ENCODE measurements at regions not wholly inside any gene's neighbourhood (a gene's known extent, or its start where the extent isn't known, plus 50 kb on each side); places are given as distances from the start of the nearest gene placed in this dataset.

- H3K4me3 ChIP-seq, result no peak overlapping the region
- H3K27ac ChIP-seq, result no peak overlapping the region
Observed at GRCh38 chr6:82612475-82613039, 248.9 kb downstream of the TPBG start.

GRCh38 chr6:82614518-82614917 lies 250.9 kb downstream of the TPBG start:
- DNase-seq, result no peak
- no peak for TF ChIP-seq CTCF (IDR thresholded peaks at IDR 0.05)
- Histone ChIP-seq H3K4me1 (no peaks in the 10 kb centered on the region), H3K27me3 (no peaks in the 10 kb centered on the region), H3K36me3 (no peaks in the 10 kb centered on the region), H3K4me3 (no peak overlapping the region), H3K9me3 (no peaks in the 10 kb centered on the region), H3K27ac (no peak overlapping the region)
- intact Hi-C loops (cut with DNase I; ENCODE audit: low total_unique reads), result no loop called here

More at GRCh38 chr6:82612475-82613039, 248.9 kb downstream of the TPBG start:
- H3K36me3 ChIP-seq, result no peaks in the 10 kb centered on the region
- intact Hi-C loops (cut with DNase I; ENCODE audit: low total_unique reads), result no loop called here
- H3K9me3 ChIP-seq, result no peaks in the 10 kb centered on the region
- DNase-seq, result no peak
- no peaks in the 10 kb centered on the region for H3K27me3 ChIP-seq
- no peak for TF ChIP-seq CTCF (IDR thresholded peaks at IDR 0.05)
- H3K4me1 ChIP-seq, result no peaks in the 10 kb centered on the region

GRCh38 chr6:82616386-82617028 lies 252.9 kb downstream of the TPBG start:
- no peaks in the 10 kb centered on the region for H3K36me3 ChIP-seq
- no peak overlapping the region for H3K4me3 ChIP-seq
- no peaks in the 10 kb centered on the region for H3K9me3 ChIP-seq
- H3K27ac ChIP-seq, result no peak overlapping the region
- intact Hi-C loops (cut with DNase I; ENCODE audit: low total_unique reads), result no loop called here
- no peak for DNase-seq
- H3K27me3 ChIP-seq, result no peaks in the 10 kb centered on the region
- no peak for TF ChIP-seq CTCF (IDR thresholded peaks at IDR 0.05)
- no peaks in the 10 kb centered on the region for H3K4me1 ChIP-seq

- intact Hi-C loops (cut with DNase I; ENCODE audit: low total_unique reads), result no loop called here
- H3K9me3 ChIP-seq, result no peaks in the 10 kb centered on the region
Observed at GRCh38 chr6:82617648-82618047, 254.0 kb downstream of the TPBG start.

GRCh38 chr6:82619573-82619972 lies 256.0 kb downstream of the TPBG start:
- DNase-seq, result no peak
- H3K4me1 ChIP-seq, result no peaks in the 10 kb centered on the region
- H3K27me3 ChIP-seq, result no peaks in the 10 kb centered on the region
- H3K27ac ChIP-seq, result no peak overlapping the region
- no peaks in the 10 kb centered on the region for H3K36me3 ChIP-seq
- TF ChIP-seq CTCF (IDR thresholded peaks at IDR 0.05), result no peak
- H3K9me3 ChIP-seq, result no peaks in the 10 kb centered on the region
- intact Hi-C loops (cut with DNase I; ENCODE audit: low total_unique reads), result no loop called here
- no peak overlapping the region for H3K4me3 ChIP-seq

More at GRCh38 chr6:82617648-82618047, 254.0 kb downstream of the TPBG start:
- no peaks in the 10 kb centered on the region for H3K27me3 ChIP-seq
- no peak overlapping the region for H3K27ac ChIP-seq
- TF ChIP-seq CTCF (IDR thresholded peaks at IDR 0.05), result no peak
- no peak overlapping the region for H3K4me3 ChIP-seq
- H3K4me1 ChIP-seq, result no peaks in the 10 kb centered on the region
- no peak for DNase-seq
- no peaks in the 10 kb centered on the region for H3K36me3 ChIP-seq

All from tibial artery (tissue), 4 donors.